Hypothalamus (tissue), 51 donors: ENCODE measurements at regions not wholly inside any gene's neighbourhood (a gene's known extent, or its start where the extent isn't known, plus 50 kb on each side); places are given as distances from the start of the nearest gene placed in this dataset.

Experiments used
- DNase-seq, 51 donors: peaks; one replicate each; lab custom pipeline; 2025; lab: John Stamatoyannopoulos, UW

GRCh38 chr7:124515106-124515830 lies 250.3 kb downstream of the GPR37 start:
- peak in 1 of 51 donors; percentile 29 for DNase-seq

GRCh38 chr7:124514471-124514870 lies 251.1 kb downstream of the GPR37 start:
- no peak for DNase-seq

- no peak for DNase-seq
Observed at GRCh38 chr7:124497176-124497575, 268.4 kb downstream of the GPR37 start.

- DNase-seq: peak in 1 of 51 donors; percentile 5
Observed at GRCh38 chr7:124489925-124490324, 275.7 kb downstream of the GPR37 start.

- no peak for DNase-seq
Observed at GRCh38 chr7:124489082-124489819, 276.3 kb downstream of the GPR37 start.

GRCh38 chr7:124482229-124482628 lies 283.4 kb downstream of the GPR37 start:
- no peak for DNase-seq

- no peak for DNase-seq
Observed at GRCh38 chr7:124480821-124481290, 284.7 kb downstream of the GPR37 start.

- DNase-seq: no peak
Observed at GRCh38 chr7:124480036-124480820, 285.4 kb downstream of the GPR37 start.

GRCh38 chr7:124462249-124462648 lies 303.3 kb downstream of the GPR37 start:
- DNase-seq: no peak

GRCh38 chr7:124460555-124460954 lies 305.0 kb downstream of the GPR37 start:
- no peak for DNase-seq

- no peak for DNase-seq
Observed at GRCh38 chr7:124460056-124460450, 305.5 kb downstream of the GPR37 start.

GRCh38 chr7:124459101-124460055 lies 306.2 kb downstream of the GPR37 start:
- no peak for DNase-seq

- no peak for DNase-seq
Observed at GRCh38 chr7:124457841-124458240, 307.8 kb downstream of the GPR37 start.

GRCh38 chr7:124456286-124456685 lies 309.3 kb downstream of the GPR37 start:
- no peak for DNase-seq

GRCh38 chr7:124452186-124452585 lies 313.4 kb downstream of the GPR37 start:
- DNase-seq: no peak

GRCh38 chr7:124449896-124450295 lies 315.7 kb downstream of the GPR37 start:
- no peak for DNase-seq

- DNase-seq: no peak
Observed at GRCh38 chr7:124444696-124445480, 320.7 kb downstream of the GPR37 start.

- DNase-seq: no peak
Observed at GRCh38 chr7:124443762-124444161, 321.8 kb downstream of the GPR37 start.

GRCh38 chr7:124440081-124440480 lies 325.5 kb downstream of the GPR37 start:
- DNase-seq: no peak
